K562 (cell line): ENCODE measurements at regions not wholly inside any gene's neighbourhood (a gene's known extent, or its start where the extent isn't known, plus 50 kb on each side); places are given as distances from the start of the nearest gene placed in this dataset.

Experiments used
- ATAC-seq: fragments of 200-7000 bp; cut with Tn5 transposase; 3 replicates; pipeline ENCODE4 v1.9.1; 2020; ENCODE audit warnings: moderate library complexity
- BruUV-seq: library from RNA; stranded (reverse); fragments of 400-500 nt; replicated peaks from 2 replicates; lab custom pipeline; 2021; lab: Mats Ljungman, UMichigan
- CTCF ChIA-PET: fragments of 300-600 bp; formaldehyde crosslinking; extraction: SDS; loops from one replicate; lab custom pipeline; 2021; ENCODE audit warnings: low intra/inter-chr PET ratio; lab: Yijun Ruan, JAX
- POLR2A ChIA-PET: fragments of 300-600, 350-650 bp; sonication (Branson Sonifier 250); formaldehyde crosslinking; extraction: SDS; loops from one replicate; lab custom pipeline; 2021; ENCODE audit warnings: antibody characterized with exemption, inconsistent platforms; lab: Yijun Ruan, JAX
- DNase-seq, 4 experiments: peaks; one replicate each; pipeline versions ENCODE4 v3.0.0 to v3.0.0-alpha.2; 2011 to 2018; ENCODE audit warnings: low spot score in 3 of 4, mixed read lengths in 3 of 4; ENCODE audit errors: extremely low read depth in 1 of 4
- FAIRE-seq: peaks from 2 replicates; lab custom pipeline; 2011; peaks lifted over from hg19 to GRCh38; lab: Jason Lieb, UNC
- H2AFZ ChIP-seq: 2 replicates; pipeline ENCODE4 v1.6.0; 2011; ENCODE audit warnings: low read depth, low read length, control low read depth, inconsistent platforms
- H3K27ac ChIP-seq: fragments of 200-600 bp; 3 replicates; pipeline ENCODE4 v1.8.0; 2011; ENCODE audit warnings: low read depth, mild to moderate bottlenecking, control low read depth, inconsistent platforms, low read length, moderate library complexity, mixed read lengths; ENCODE audit errors: extremely low read depth
- H3K27me3 ChIP-seq, 2 experiments: fragments of 300-600 bp in 1 of 2; 2 replicates in 1 of 2; 3 replicates in 1 of 2; pipeline versions ENCODE4 v1.6.0 to v1.8.0; 2011; ENCODE audit warnings: inconsistent platforms in 2 of 2, low read length in 2 of 2, mild to moderate bottlenecking in 1 of 2, mixed read lengths in 1 of 2, moderate library complexity in 1 of 2; ENCODE audit not compliant: control insufficient read depth in 2 of 2, insufficient read depth in 2 of 2
- H3K36me3 ChIP-seq: fragments of 300-600 bp; 3 replicates; pipeline ENCODE4 v1.8.0; 2011; ENCODE audit warnings: mild to moderate bottlenecking, low read length, inconsistent platforms; ENCODE audit not compliant: control insufficient read depth, insufficient read depth
- H3K4me1 ChIP-seq, 2 experiments: fragments of 200-600 bp in 1 of 2; replicated peaks in 1 of 2; 2 replicates in 1 of 2; 3 replicates in 1 of 2; pipeline versions ENCODE4 v1.5.1 to v1.8.0; 2011; ENCODE audit warnings: inconsistent platforms in 2 of 2, low read length in 2 of 2, mild to moderate bottlenecking in 1 of 2, mixed read lengths in 1 of 2, moderate library complexity in 1 of 2; ENCODE audit not compliant: control insufficient read depth in 2 of 2, insufficient read depth in 2 of 2
- H3K4me2 ChIP-seq: 2 replicates; pipeline ENCODE4 v1.6.1; 2011; ENCODE audit warnings: low read length, control low read depth, inconsistent platforms, mixed read lengths; ENCODE audit not compliant: insufficient read depth
- H3K4me3 ChIP-seq: fragments of 200-600 bp; sonication (generic), shearing (Covaris generic); 2 replicates; pipeline ENCODE4 v1.5.1; 2016; ENCODE audit warnings: control low read depth, inconsistent platforms
- H3K79me2 ChIP-seq: fragments of 200-600 bp; 3 replicates; pipeline ENCODE4 v1.8.0; 2011; ENCODE audit warnings: low read length, inconsistent platforms; ENCODE audit not compliant: control insufficient read depth, insufficient read depth
- H3K9ac ChIP-seq, 2 experiments: 2 replicates each; pipeline versions ENCODE4 v1.6.0 to v1.6.1; 2011; ENCODE audit warnings: low read depth in 2 of 2, low read length in 2 of 2, control low read depth in 1 of 2, inconsistent platforms in 1 of 2, mild to moderate bottlenecking in 1 of 2, mixed read lengths in 1 of 2; ENCODE audit not compliant: insufficient read depth in 1 of 2
- H3K9me1 ChIP-seq: one replicate; pipeline ENCODE4 v1.6.0; 2011; ENCODE audit warnings: inconsistent platforms, mild to moderate bottlenecking, low read length, moderate library complexity; ENCODE audit not compliant: control insufficient read depth, insufficient read depth
- H3K9me3 ChIP-seq: replicated peaks from 2 replicates; pipeline ENCODE4 v1.5.1; 2011; ENCODE audit warnings: low read depth, low read length, inconsistent platforms; ENCODE audit not compliant: control insufficient read depth, insufficient read depth
- H4K20me1 ChIP-seq: replicated peaks from 2 replicates; pipeline ENCODE4 v1.6.1; 2011; ENCODE audit warnings: low read length, inconsistent platforms, mixed read lengths; ENCODE audit not compliant: control insufficient read depth, insufficient read depth
- BMI1 ChIP-seq: fragments of 150-350 bp; IDR thresholded peaks from 2 replicates; pipeline ENCODE4 v1.6.1; 2014; ENCODE audit warnings: low read length
- CREBBP ChIP-seq: IDR thresholded peaks from one replicate; pipeline ENCODE4 v1.6.1; 2012; ENCODE audit warnings: low read depth, mild to moderate bottlenecking, control low read depth, inconsistent platforms, low read length
- ETS1 ChIP-seq: conservative IDR thresholded peaks from 2 replicates; pipeline ENCODE4 v1.6.1; 2011; ENCODE audit warnings: low read depth, mild to moderate bottlenecking, low read length; ENCODE audit not compliant: control insufficient read depth
- ETV5 ChIP-seq: sonication (generic); formaldehyde crosslinking; IDR thresholded peaks from 2 replicates; pipeline ENCODE4 v1.4.0; 2020; ENCODE audit warnings: low read depth, mild to moderate bottlenecking, missing genetic modification reagents
- GATAD2B ChIP-seq: fragments of 450-650 bp; IDR thresholded peaks from 2 replicates; pipeline ENCODE4 v1.6.1; 2017; ENCODE audit warnings: mild to moderate bottlenecking, borderline replicate concordance
- GTF2F1 ChIP-seq: IDR thresholded peaks from 2 replicates; pipeline ENCODE4 v1.6.1; 2011; ENCODE audit warnings: low read depth, low read length, improper control_type of control experiment
- MAFG ChIP-seq: fragments of 450-650 bp; conservative IDR thresholded peaks from 2 replicates; pipeline ENCODE4 v1.6.1; 2016; ENCODE audit warnings: missing genetic modification characterization, missing compliant biosample characterization
- MNT ChIP-seq, 2 experiments: fragments of 450-650 bp; conservative IDR thresholded peaks; 2 replicates each; pipeline ENCODE4 v1.6.1; 2017; ENCODE audit warnings: mild to moderate bottlenecking in 2 of 2, moderate library complexity in 2 of 2
- POLR2B ChIP-seq: fragments of 450-650 bp; IDR thresholded peaks from 2 replicates; pipeline ENCODE4 v1.6.1; 2018; ENCODE audit warnings: low read depth; ENCODE audit not compliant: partially characterized antibody
- RBM22 ChIP-seq: fragments of 200-400 bp; formaldehyde crosslinking; IDR thresholded peaks from 2 replicates; pipeline ENCODE4 v1.6.1; 2018; ENCODE audit warnings: low read length, low read depth; ENCODE audit not compliant: poor library complexity, severe bottlenecking
- RUNX1 ChIP-seq: sonication (generic); IDR thresholded peaks from 2 replicates; pipeline ENCODE4 v1.6.1; 2016; ENCODE audit warnings: antibody characterized with exemption, low read depth
- ZKSCAN1 ChIP-seq: fragments of 150-350 bp; IDR thresholded peaks from 2 replicates; pipeline ENCODE4 v1.6.1; 2016; ENCODE audit warnings: low read depth, low read length
- ZNF384 ChIP-seq: IDR thresholded peaks from 2 replicates; pipeline ENCODE4 v1.6.1; 2012; ENCODE audit warnings: low read depth, low read length, improper control_type of control experiment
- ZNF561 ChIP-seq: fragments of 450-650 bp; formaldehyde crosslinking; conservative IDR thresholded peaks from 2 replicates; pipeline ENCODE4 v1.4.0; 2020; ENCODE audit warnings: mild to moderate bottlenecking, moderate library complexity
- in situ Hi-C: fragments of 300-500 bp; cut with MboI; formaldehyde crosslinking; loops from 4 replicates; pipeline ENCODE4 v1.15.0; 2018; ENCODE audit warnings: inconsistent platforms, mixed read lengths
- intact Hi-C: fragments of 100-400 bp; cut with micrococcal nuclease; formaldehyde crosslinking; loops from 2 replicates; pipeline ENCODE4 v1.14.2; 2022
- TF ChIP-seq, protein P1 (sequence below): IDR thresholded peaks from 2 replicates; pipeline ENCODE4 v1.6.1; 2016; ENCODE audit warnings: missing genetic modification characterization, missing compliant biosample characterization

DNA sequence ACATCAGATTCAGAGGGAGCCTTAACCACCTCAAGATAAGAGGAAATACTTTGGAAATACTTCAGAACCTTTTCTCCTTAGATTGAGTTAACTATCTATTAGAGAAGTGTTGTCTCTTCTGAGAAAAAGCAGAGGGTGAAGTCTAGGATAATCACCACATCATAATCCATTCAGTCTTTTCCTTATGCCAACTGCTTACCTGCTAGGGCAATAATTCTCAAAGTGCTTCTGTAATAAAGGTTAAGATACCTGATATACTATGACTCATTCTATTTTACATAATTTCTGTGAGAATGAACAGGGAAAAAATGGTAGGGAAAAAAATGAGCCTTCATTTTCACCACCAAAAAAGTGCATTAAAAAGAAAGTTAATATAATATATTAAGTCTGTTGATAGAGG is 70.1 kb upstream of the LOC128125822 start:
- DNase-seq (no peak), FAIRE-seq (no peak), ATAC-seq (no peak)
- H3K36me3 ChIP-seq: no peaks in the 10 kb centered on the region
- H2AFZ ChIP-seq: no peak overlapping the region
- ChIA-PET POLR2A (no interaction called here), CTCF (no interaction called here)
- H4K20me1 ChIP-seq: no peaks in the 10 kb centered on the region
- H3K4me3 ChIP-seq: no peak overlapping the region
- H3K27ac ChIP-seq: no peak overlapping the region
- H3K9me3 ChIP-seq: no peaks in the 10 kb centered on the region
- TF ChIP-seq CREBBP (no peak), ZKSCAN1 (no peak), ZNF384 (no peak), RBM22 (no peak), ETS1 (no peak), ZNF561 (no peak), GTF2F1 (no peak), BMI1 (no peak), GATAD2B (no peak), ETV5 (CRISPR knock-in tag) (no peak), POLR2B (no peak), MAFG (tag) (no peak), RUNX1 (no peak), MNT (conservative IDR thresholded peaks at IDR 0.05) (no peak)
- TF ChIP-seq, protein P1, sequence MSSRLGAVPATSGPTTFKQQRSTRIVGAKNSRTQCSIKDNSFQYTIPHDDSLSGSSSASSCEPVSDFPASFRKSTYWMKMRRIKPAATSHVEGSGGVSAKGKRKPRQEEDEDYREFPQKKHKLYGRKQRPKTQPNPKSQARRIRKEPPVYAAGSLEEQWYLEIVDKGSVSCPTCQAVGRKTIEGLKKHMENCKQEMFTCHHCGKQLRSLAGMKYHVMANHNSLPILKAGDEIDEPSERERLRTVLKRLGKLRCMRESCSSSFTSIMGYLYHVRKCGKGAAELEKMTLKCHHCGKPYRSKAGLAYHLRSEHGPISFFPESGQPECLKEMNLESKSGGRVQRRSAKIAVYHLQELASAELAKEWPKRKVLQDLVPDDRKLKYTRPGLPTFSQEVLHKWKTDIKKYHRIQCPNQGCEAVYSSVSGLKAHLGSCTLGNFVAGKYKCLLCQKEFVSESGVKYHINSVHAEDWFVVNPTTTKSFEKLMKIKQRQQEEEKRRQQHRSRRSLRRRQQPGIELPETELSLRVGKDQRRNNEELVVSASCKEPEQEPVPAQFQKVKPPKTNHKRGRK: no peak
- no TSS peak for BruUV-seq
- H3K4me1 ChIP-seq: no peaks in the 10 kb centered on the region
- H3K79me2 ChIP-seq: no peaks in the 10 kb centered on the region
- intact Hi-C loops: no loop called here
- no peaks in the 10 kb centered on the region for H3K27me3 ChIP-seq
- H3K9me1 ChIP-seq: no peaks in the 10 kb centered on the region
- in situ Hi-C loops: no loop called here
- H3K9ac ChIP-seq: no peak overlapping the region
- no peak overlapping the region for H3K4me2 ChIP-seq
